NCI-H2171 treated with DMSO at 0.1 percent for 48 hours (cell line): ENCODE measurements at regions not wholly inside any gene's neighbourhood (a gene's known extent, or its start where the extent isn't known, plus 50 kb on each side); places are given as distances from the start of the nearest gene placed in this dataset.

Experiments used
- DNase-seq: peaks from one replicate; lab custom pipeline; 2025; lab: John Stamatoyannopoulos, UW

DNA sequence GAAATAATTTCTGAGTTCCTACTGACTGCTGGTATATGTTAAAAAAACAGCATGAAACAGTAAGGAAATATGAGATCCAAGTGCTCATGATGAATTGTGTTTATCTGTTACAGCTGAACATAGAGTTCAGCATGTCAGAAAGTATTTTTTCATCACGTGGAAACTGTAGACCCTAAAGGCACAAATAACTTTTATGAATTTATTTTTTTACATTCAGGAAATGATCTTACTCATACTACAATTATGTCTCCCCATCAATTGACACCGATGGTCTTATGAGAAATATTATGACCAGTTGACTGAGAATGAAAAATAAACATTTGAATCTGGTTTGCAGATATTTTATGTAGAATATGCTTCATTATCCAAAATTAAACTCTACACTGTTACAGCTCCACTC, 283.1 kb upstream of the SPANXN4 start:
- no peak for DNase-seq

DNA sequence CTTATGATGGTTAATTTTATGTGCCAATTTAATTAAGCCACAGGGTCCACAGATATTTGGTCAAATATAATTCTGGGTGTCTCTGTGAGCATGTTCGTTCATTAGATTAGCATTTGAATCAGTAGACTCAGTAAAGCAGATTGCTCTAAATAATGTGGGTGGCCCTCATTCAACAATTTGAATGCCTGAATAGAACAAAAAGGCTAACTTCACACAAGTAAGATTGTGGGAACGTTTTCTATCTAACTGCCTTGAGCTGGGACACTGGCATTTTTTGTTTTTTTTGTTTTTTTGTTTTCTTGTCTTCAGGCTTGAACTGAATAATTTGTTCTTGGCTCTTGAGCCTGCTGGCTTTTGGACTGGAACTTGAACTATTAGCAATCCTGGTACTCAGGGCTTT, 292.4 kb upstream of the SPANXN4 start:
- no peak for DNase-seq

DNA sequence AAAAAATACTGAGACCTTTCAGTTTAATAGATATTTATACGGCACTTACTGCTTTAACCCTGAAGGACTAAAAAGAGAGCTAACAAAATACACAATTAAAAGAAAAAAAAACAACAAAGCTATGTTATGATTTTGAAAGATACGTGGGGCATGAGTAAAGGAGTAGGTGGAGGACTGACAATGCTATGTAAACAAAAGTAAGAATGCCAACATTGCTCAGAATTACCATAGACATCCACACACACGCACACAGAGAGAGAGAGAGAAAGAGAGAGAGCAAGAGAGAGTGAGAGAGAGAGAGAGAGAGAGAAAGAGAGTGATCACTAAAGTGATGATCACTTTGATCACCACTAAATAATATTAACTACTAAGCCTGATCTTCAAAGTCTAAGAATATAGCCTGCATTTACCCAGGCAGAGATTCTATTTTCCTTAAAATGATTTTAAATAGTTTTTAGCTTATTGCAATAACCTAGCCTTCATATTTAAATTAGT, 313.9 kb upstream of the SPANXN4 start:
- no peak for DNase-seq

DNA sequence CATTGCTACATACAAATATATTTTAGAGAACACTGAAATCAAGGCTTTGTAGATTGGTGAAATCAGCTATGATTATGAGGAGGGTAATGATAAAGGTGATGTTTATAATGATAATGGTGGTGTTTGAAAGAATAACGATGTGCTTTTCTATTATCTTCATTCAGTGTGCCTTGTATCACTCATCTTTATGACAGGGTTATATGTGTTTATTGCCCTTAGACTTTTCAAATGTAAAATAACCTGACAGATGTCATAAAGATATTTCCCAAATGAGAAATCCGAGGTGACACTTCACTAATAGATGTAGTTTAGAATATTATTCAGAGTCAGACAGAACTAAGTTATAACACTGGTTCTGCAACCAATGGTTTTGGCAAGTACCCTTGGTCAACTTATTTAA, 323.0 kb upstream of the SPANXN4 start:
- DNase-seq: no peak

DNA sequence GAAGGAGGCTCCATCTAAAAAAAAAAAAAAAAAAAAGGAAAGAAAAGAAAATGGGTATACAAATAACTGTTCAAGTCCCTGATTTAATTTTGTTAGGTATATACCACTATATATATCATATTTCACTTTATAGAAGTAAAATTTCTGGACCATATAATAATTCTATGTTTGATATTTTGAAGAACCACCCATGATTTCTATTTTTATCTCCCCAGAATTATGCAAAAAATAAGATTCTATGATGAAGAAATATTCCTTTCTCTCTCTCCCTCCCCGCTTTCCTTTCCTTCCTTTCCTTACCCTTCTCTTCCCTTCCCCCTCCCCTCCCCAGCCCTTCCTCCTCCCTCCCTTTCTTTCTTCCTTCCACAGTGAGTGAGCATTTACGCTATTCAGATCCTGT, 337.5 kb upstream of the SPANXN4 start:
- no peak for DNase-seq

- DNase-seq: no peak
These were observed 339.0 kb upstream of the SPANXN4 start for GRCh38 chrX:142686653-142687283.

GRCh38 chrX:142686206-142686605, 339.5 kb upstream of the SPANXN4 start:
- no peak for DNase-seq

DNA sequence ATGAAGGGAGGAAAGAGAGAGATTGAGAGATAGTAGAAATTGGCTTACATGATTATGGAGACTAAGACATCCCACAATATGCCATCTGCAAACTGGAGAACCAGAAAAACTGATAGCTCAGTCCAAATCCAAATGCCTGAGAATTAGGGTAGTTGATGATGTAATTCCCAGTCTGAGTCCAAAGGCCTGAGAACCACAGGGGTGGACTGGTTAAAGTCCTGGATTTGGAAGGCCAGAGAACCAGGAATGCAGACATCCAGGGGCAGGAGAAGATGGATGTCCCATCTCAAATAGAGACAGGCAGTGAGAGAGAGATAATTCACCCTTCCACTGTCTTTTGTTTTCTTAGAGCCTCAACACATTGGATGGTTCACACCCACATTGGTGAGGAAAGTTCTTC, 345.7 kb upstream of the SPANXN4 start:
- DNase-seq: no peak

- no peak for DNase-seq
These were observed 354.7 kb upstream of the SPANXN4 start for GRCh38 chrX:142671036-142671435.

DNA sequence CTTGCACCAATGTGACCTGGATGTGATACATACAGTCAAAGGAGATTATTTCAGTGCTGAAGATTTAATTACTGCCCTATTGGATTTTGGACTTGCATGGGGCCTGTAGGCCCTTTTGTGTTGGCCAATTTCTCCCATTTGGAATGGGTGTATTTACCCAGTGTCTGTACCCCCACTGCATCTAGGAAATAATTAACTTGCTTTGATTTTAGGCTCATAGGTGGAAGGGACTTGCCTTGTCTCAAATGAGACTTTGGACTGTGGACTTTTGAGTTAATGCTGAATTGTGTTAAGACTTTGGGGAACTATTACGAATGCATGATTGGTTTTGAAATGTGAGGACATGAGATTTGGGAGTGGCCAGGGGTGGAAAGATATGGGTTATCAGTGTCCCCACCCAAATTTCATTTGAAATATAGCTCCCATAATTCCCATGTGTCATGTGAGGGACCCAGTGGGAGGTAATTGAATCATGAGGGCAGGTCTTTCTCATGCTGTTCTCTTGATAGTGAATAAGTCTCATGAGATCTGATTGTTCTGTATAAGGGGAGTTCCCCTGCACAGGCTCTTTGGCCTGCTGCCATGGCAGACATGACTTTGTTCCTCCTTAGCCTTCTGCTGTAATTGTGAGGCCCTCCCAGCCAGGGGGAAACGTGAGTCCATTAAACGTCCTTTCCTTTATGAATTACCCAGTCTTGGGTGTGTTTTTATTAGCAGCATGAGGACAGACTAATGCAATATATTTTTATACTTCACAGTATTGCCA, 362.2 kb upstream of the SPANXN4 start:
- DNase-seq: no peak

DNA sequence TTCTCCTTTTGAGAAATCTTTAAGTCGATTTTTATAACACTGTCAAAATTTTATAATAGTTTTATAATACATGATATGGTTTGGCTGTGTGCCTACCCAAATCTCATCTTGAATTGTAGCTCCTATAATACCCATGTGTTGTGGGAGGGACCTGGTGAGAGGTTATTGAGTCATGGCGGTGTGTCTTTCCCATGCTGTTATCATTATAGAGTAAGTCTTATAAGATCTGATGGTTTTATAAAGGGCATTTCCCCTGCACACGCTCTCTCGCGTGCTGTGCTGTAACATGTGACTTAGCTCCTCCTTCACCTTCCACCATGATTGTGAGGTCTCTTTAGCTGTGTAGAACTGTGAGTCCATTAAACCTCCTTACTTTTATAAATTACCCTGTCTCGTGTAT, 364.0 kb upstream of the SPANXN4 start:
- DNase-seq: no peak

- DNase-seq: no peak
These were observed 370.2 kb upstream of the SPANXN4 start for GRCh38 chrX:142655507-142655906.

DNA sequence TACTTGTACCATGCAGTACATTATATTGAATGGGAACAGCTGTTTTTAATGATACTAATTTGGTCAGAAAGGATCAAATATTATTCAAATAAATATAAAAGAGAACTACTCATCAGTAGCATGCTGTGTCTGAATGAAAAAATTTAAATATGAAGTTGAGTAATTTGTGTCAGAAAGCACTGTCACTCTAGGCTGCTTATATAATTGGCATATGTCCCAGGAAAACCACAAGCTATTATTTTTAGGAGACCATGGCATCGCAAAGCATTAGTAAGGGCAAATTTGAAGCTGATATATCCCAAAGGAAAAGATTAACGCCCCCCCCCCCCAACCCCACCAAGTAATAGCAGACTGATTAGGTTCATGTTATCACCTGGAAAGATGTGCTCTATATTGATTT, 388.5 kb upstream of the SPANXN4 start:
- no peak for DNase-seq

- no peak for DNase-seq
These were observed 409.1 kb upstream of the SPANXN4 start for GRCh38 chrX:142616636-142617035.

- no peak for DNase-seq
These were observed 408.3 kb upstream of the MAGEC2 start for GRCh38 chrX:142613403-142613802.

GRCh38 chrX:142606629-142607028, 401.5 kb upstream of the MAGEC2 start:
- peak; percentile 2 for DNase-seq

- DNase-seq: no peak
These were observed 396.7 kb upstream of the MAGEC2 start for GRCh38 chrX:142601792-142602191.

GRCh38 chrX:142593361-142593862, 388.3 kb upstream of the MAGEC2 start:
- DNase-seq: no peak

GRCh38 chrX:142576615-142577014, 371.5 kb upstream of the MAGEC2 start:
- DNase-seq: no peak

- DNase-seq: no peak
These were observed 344.8 kb upstream of the MAGEC2 start for GRCh38 chrX:142549923-142550322.

- DNase-seq: no peak
These were observed 300.7 kb upstream of the MAGEC2 start for GRCh38 chrX:142505839-142506238.

DNA sequence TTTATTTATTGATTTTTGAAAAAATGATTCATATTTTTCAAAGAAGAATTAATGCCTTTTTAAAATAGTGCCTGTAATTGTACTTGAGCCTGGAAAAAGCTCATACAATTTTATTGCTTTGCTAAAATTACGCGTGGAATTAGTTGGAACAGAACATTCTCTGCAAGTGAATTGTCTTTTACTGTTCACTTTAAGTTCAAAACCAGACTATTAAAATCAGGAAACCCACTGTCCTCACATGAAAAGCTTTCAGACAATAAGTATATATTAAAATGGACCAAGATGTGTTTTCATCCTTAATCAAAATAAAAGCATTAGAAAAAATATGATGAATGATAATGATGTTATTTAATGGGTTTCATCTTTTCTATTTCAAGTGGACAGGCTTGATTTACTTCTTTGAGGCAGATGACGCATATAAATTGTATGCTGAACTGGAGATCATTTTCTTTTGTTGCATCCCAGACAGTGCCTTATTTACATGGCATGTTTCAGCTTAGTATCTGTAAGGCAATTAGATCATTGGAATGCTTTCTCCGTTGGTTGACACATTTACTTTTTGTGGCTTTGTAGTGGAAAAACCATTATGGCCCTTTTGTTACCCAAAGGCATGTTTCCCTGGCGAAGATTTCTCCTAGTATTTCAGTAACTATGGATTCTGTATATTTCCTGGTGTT, 299.0 kb upstream of the MAGEC2 start:
- DNase-seq: no peak

GRCh38 chrX:142502441-142502840, 297.4 kb upstream of the MAGEC2 start:
- DNase-seq: no peak
